Spleen (tissue), 11 donors: ENCODE measurements at regions not wholly inside any gene's neighbourhood (a gene's known extent, or its start where the extent isn't known, plus 50 kb on each side); places are given as distances from the start of the nearest gene placed in this dataset.

ENCODE experiments used
- DNase-seq: peaks from one replicate; pipeline ENCODE4 v3.0.0-alpha.2; 2020
- H3K27ac ChIP-seq, 8 donors: fragments of 200-600 bp; sonication (generic) in 7 of 8; 1 replicate in 4 of 8; 2 replicates in 4 of 8; pipeline versions ENCODE4 v1.5.0 to v1.8.0; 2016 to 2021; ENCODE audit warnings: inconsistent platforms in 4 of 8, mild to moderate bottlenecking in 4 of 8, moderate library complexity in 1 of 8
- H3K27me3 ChIP-seq, 7 donors: fragments of 200-600 bp; sonication (generic) in 6 of 7; replicated peaks in 1 of 7; 1 replicate in 4 of 7; 2 replicates in 3 of 7; pipeline versions ENCODE4 v1.5.0 to v1.8.0; 2016 to 2021; ENCODE audit warnings: inconsistent platforms in 3 of 7, mild to moderate bottlenecking in 1 of 7
- H3K36me3 ChIP-seq, 6 donors: fragments of 200-600 bp; sonication (generic) in 5 of 6; 1 replicate in 4 of 6; 2 replicates in 2 of 6; pipeline versions ENCODE4 v1.5.0 to v1.8.0; 2016 to 2021; ENCODE audit warnings: inconsistent platforms in 2 of 6
- H3K4me1 ChIP-seq, 6 donors: fragments of 200-600 bp; sonication (generic) in 5 of 6; 1 replicate in 3 of 6; 2 replicates in 3 of 6; pipeline versions ENCODE4 v1.5.0 to v1.8.0; 2016 to 2021; ENCODE audit warnings: inconsistent platforms in 3 of 6
- H3K4me3 ChIP-seq, 8 donors: fragments of 200-600 bp; sonication (generic) in 7 of 8; 1 replicate in 4 of 8; 2 replicates in 4 of 8; pipeline versions ENCODE4 v1.5.0 to v1.8.0; 2016 to 2021; ENCODE audit warnings: inconsistent platforms in 4 of 8, mild to moderate bottlenecking in 4 of 8, moderate library complexity in 2 of 8
- H3K9me3 ChIP-seq, 8 donors: fragments of 200-600 bp; sonication (generic) in 7 of 8; 1 replicate in 4 of 8; 2 replicates in 4 of 8; pipeline versions ENCODE4 v1.5.0 to v1.8.0; 2016 to 2021; ENCODE audit warnings: inconsistent platforms in 4 of 8
- CTCF ChIP-seq, 11 experiments: fragments of 200-600 bp in 7 of 11; fragments of 450-650 bp in 4 of 11; sonication (generic) in 4 of 11; IDR thresholded peaks in 8 of 11; conservative IDR thresholded peaks in 3 of 11; 1 replicate in 7 of 11; 2 replicates in 4 of 11; pipeline versions ENCODE4 v1.4.0 to v1.8.0; 2016 to 2021; ENCODE audit warnings: antibody characterized with exemption in 11 of 11, inconsistent platforms in 4 of 11, mild to moderate bottlenecking in 1 of 11
- POLR2A ChIP-seq, 3 donors: fragments of 450-650 bp; IDR thresholded peaks; one replicate each; pipeline ENCODE4 v1.5.1; 2017; ENCODE audit warnings: antibody characterized with exemption in 3 of 3, mild to moderate bottlenecking in 1 of 3
- POLR2AphosphoS5 ChIP-seq, 3 donors: sonication (generic); formaldehyde crosslinking; IDR thresholded peaks; one replicate each; pipeline ENCODE4 v1.5.1; 2017; ENCODE audit warnings: antibody characterized with exemption in 3 of 3
- WGBS, 5 donors: extraction: QIAGEN DNeasy Blood & Tissue Kit in 3 of 5; methylation state at CpG; one replicate each; pipeline versions ENCODE4 v1.1.5 to v1.1.7; 2013 to 2018; 5-methylcytosine and 5-hydroxymethylcytosine counted together
- intact Hi-C: fragments of 100-400 bp; cut with DNase I; formaldehyde crosslinking; loops from one replicate; pipeline ENCODE4 v1.15.0; 2023; ENCODE audit warnings: low total_unique reads
- donor health status: healthy with polysubstance abuse.
- donor health status: DM: no; HTN: no; CAD: no; lungs with moderate emphysema.
- donor health status: DM: no; HTN: no; CAD: no.
- donor health status: Bipolar disorder and iron deficiency.
- donor health status: healthy.
- donor health status: DM: no; HTN: no; CAD: no.
- donor health status: DM: yes; HTN: yes; CAD: no.

GRCh38 chr21:28751176-28751575 lies 241.5 kb downstream of the LTN1 start:
- 78 to 95% (median 90%) methylated on average over 1 to 3 of the region's 3 CpGs for WGBS, 5 donors
- H3K4me1 ChIP-seq, result peaks cover 0 to 4% (median 0%) of the 10 kb centered on the region in 6 donors
- no peak overlapping the region for H3K4me3 ChIP-seq
- no peaks in the 10 kb centered on the region for H3K36me3 ChIP-seq
- H3K9me3 ChIP-seq, result no peaks in the 10 kb centered on the region
- intact Hi-C loops, result no loop called here
- H3K27me3 ChIP-seq, result no peaks in the 10 kb centered on the region
- no peak overlapping the region for H3K27ac ChIP-seq
- no peak for DNase-seq
- TF ChIP-seq POLR2AphosphoS5 (IDR thresholded peaks at IDR 0.05) (no peak), CTCF (IDR thresholded peaks at IDR 0.05 in 8 of 11, conservative IDR thresholded peaks at IDR 0.05 in 3 of 11) (no peak), POLR2A (IDR thresholded peaks at IDR 0.05) (no peak)

- Histone ChIP-seq H3K9me3 (no peaks in the 10 kb centered on the region), H3K36me3 (no peaks in the 10 kb centered on the region), H3K27me3 (no peaks in the 10 kb centered on the region), H3K4me3 (no peak overlapping the region), H3K4me1 (peaks cover under 1 to 5% (median 4%) of the 10 kb centered on the region in 6 donors), H3K27ac (no peak overlapping the region)
- TF ChIP-seq POLR2A (IDR thresholded peaks at IDR 0.05) (no peak), CTCF (IDR thresholded peaks at IDR 0.05 in 8 of 11, conservative IDR thresholded peaks at IDR 0.05 in 3 of 11) (no peak), POLR2AphosphoS5 (IDR thresholded peaks at IDR 0.05) (no peak)
- intact Hi-C loops, result no loop called here
- no peak for DNase-seq
- WGBS, 5 donors, result 95 to 100% (median 97%) methylated on average over 5 of the region's 5 CpGs
These were observed 242.1 kb downstream of the LTN1 start for GRCh38 chr21:28750565-28750964.

- DNase-seq, result no peak
- intact Hi-C loops, result loop anchor here (5.0 to 10.0 kb wide), 3 partner anchors 232 to 1905 kb away; partner anchors contain the start of gene ADAMTS1
- no peaks in the 10 kb centered on the region for H3K9me3 ChIP-seq
- TF ChIP-seq CTCF (IDR thresholded peaks at IDR 0.05 in 8 of 11, conservative IDR thresholded peaks at IDR 0.05 in 3 of 11), result no peak
- no peak for TF ChIP-seq POLR2A (IDR thresholded peaks at IDR 0.05)
- no peak for TF ChIP-seq POLR2AphosphoS5 (IDR thresholded peaks at IDR 0.05)
- no peak overlapping the region for H3K4me3 ChIP-seq
- 68 to 84% (median 71%) methylated on average over 3 of the region's 3 CpGs for WGBS, 5 donors
- no peak overlapping the region for H3K27ac ChIP-seq
- H3K27me3 ChIP-seq, result no peaks in the 10 kb centered on the region
- no peaks in the 10 kb centered on the region for H3K36me3 ChIP-seq
- H3K4me1 ChIP-seq, result peaks cover 5 to 15% (median 13%) of the 10 kb centered on the region in 6 donors
These were observed 243.1 kb downstream of the LTN1 start for GRCh38 chr21:28749536-28749935.

- Histone ChIP-seq H3K27me3 (no peaks in the 10 kb centered on the region), H3K4me1 (peaks cover 5 to 17% (median 14%) of the 10 kb centered on the region in 6 donors), H3K27ac (no peak overlapping the region), H3K9me3 (peaks cover 0 to 3% (median 0%) of the 10 kb centered on the region in 8 donors), H3K36me3 (no peaks in the 10 kb centered on the region), H3K4me3 (no peak overlapping the region)
- 34 to 69% (median 61%) methylated on average over 1 of the region's 1 CpG for WGBS, 5 donors
- intact Hi-C loops, result loop anchor here (5.0 to 10.0 kb wide), 3 partner anchors 230 to 1903 kb away; partner anchors contain the start of gene ADAMTS1
- no peak for DNase-seq
- TF ChIP-seq POLR2AphosphoS5 (IDR thresholded peaks at IDR 0.05), result no peak
- TF ChIP-seq POLR2A (IDR thresholded peaks at IDR 0.05), result no peak
- TF ChIP-seq CTCF (IDR thresholded peaks at IDR 0.05 in 8 of 11, conservative IDR thresholded peaks at IDR 0.05 in 3 of 11), result no peak
These were observed 245.2 kb downstream of the LTN1 start for GRCh38 chr21:28747464-28747863.
